Activated naive CD8-positive, alpha-beta T cell treated with anti-CD3 and anti-CD28 coated beads, Interleukin-2, amount 50 U/mL, for 24 hours (primary cell): ENCODE measurements at regions not wholly inside any gene's neighbourhood (a gene's known extent, or its start where the extent isn't known, plus 50 kb on each side); places are given as distances from the start of the nearest gene placed in this dataset.
"Not testable (repeated sequence)": the region's sequence is repeated elsewhere in the genome, so short reads cannot be mapped to it uniquely, and the experiment has no call there.

Source experiments
- ATAC-seq: fragments of 150-1000 bp; cut with Tn5 transposase; one replicate; pipeline ENCODE4 v1.10.0; 2021
- DNase-seq: peaks from one replicate; pipeline ENCODE4 v3.0.0; 2021
- H3K27ac Mint-ChIP-seq: one replicate; pipeline ENCODE4 v1.8.0; 2021; ENCODE audit warnings: mild to moderate bottlenecking, mixed read lengths
- H3K27me3 Mint-ChIP-seq: one replicate; pipeline ENCODE4 v1.8.0; 2021; ENCODE audit warnings: mixed read lengths
- H3K36me3 Mint-ChIP-seq: one replicate; pipeline ENCODE4 v1.8.0; 2021; ENCODE audit warnings: low read depth, mixed read lengths
- H3K4me1 Mint-ChIP-seq: one replicate; pipeline ENCODE4 v1.8.0; 2021; ENCODE audit warnings: mixed read lengths
- H3K4me3 Mint-ChIP-seq: one replicate; pipeline ENCODE4 v1.8.0; 2021; ENCODE audit warnings: mild to moderate bottlenecking, moderate library complexity, mixed read lengths
- H3K9me3 Mint-ChIP-seq: one replicate; pipeline ENCODE4 v1.8.0; 2021; ENCODE audit warnings: mixed read lengths

- peaks cover 6% of the 10 kb centered on the region for H3K4me1 Mint-ChIP-seq
- H3K4me3 Mint-ChIP-seq, result no peak overlapping the region
- ATAC-seq (no peak), DNase-seq (no peak)
- H3K9me3 Mint-ChIP-seq, result peaks cover 5% of the 10 kb centered on the region
- no peak overlapping the region for H3K27ac Mint-ChIP-seq
- no peaks in the 10 kb centered on the region for H3K36me3 Mint-ChIP-seq
- H3K27me3 Mint-ChIP-seq, result peaks cover 2% of the 10 kb centered on the region
These were observed 488.0 kb upstream of the PLXNA2 start for GRCh38 chr1:208731981-208732821.

DNA sequence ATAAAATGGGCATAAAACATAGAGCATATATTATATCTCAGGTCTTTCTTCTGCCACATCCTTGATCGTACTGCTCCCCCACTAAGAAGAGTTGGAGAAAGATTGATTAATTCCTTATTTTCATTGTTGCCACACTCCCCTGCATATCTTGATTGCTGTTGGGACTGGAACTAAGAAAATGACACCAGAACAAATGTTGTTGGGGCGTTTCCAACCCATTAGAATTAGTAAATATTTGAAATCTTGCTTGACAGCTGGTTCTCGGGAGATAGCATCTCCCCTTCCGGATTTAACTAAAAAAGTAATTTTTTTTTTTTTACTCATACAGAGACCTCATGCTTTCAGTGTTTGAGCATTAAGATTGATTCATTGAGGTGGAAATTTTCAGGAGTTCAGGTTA, 493.0 kb upstream of the PLXNA2 start:
- H3K36me3 Mint-ChIP-seq, result no peaks in the 10 kb centered on the region
- H3K4me1 Mint-ChIP-seq, result peaks cover 6% of the 10 kb centered on the region
- no peak overlapping the region for H3K4me3 Mint-ChIP-seq
- H3K27me3 Mint-ChIP-seq, result peaks cover 4% of the 10 kb centered on the region
- H3K9me3 Mint-ChIP-seq, result peaks cover 5% of the 10 kb centered on the region
- DNase-seq (no peak), ATAC-seq (no peak)
- H3K27ac Mint-ChIP-seq, result no peak overlapping the region

- no peak for ATAC-seq
- Mint-ChIP-seq H3K27me3 (peaks cover 4% of the 10 kb centered on the region), H3K36me3 (no peaks in the 10 kb centered on the region), H3K4me1 (no peaks in the 10 kb centered on the region), H3K4me3 (no peak overlapping the region), H3K9me3 (peaks cover 5% of the 10 kb centered on the region), H3K27ac (no peak overlapping the region)
- DNase-seq, result no peak
These were observed 493.7 kb upstream of the PLXNA2 start for GRCh38 chr1:208737922-208738321.

DNA sequence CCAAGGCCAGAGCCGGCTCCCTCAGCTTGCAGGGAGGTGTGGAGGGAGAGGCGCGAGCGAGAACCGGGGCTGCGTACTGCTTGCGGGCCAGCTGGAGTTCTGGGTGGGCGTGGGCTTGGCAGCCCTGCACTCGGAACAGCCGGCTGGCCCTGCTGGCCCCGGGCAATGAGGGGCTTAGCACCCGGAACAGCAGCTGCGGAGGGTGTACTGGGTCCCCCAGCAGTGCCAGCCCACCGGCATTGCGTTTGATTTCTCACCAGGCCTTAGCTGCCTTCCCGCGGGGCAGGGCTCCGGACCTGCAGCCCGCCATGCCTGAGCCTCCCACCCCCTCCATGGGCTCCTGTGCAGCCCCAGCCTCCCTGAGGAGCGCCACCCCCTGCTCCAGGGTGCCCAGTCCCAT, 495.5 kb upstream of the PLXNA2 start:
- not testable (repeated sequence) for H3K4me3 Mint-ChIP-seq

DNA sequence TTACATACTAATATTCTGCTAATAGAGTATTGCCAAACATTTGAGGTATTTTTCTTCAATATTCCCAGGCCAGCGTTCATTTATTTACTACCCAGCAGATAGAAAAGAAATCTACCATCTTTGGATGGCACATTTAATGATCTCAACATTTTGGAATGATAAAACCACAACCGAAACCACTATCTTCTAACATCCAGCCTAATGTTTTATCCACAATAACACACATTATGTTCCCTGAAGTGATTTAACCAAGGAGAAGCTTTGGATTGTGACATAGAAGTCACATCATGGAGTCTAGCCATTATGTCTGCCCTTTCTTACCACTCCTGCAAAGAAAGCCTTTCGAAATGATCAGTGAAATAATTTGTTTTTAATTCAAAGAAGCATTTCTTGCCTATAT, 497.1 kb upstream of the PLXNA2 start:
- peaks cover 6% of the 10 kb centered on the region for H3K9me3 Mint-ChIP-seq
- H3K4me1 Mint-ChIP-seq, result no peaks in the 10 kb centered on the region
- peaks cover 2% of the 10 kb centered on the region for H3K27me3 Mint-ChIP-seq
- DNase-seq, result no peak
- H3K27ac Mint-ChIP-seq, result no peak overlapping the region
- ATAC-seq, result no peak
- no peak overlapping the region for H3K4me3 Mint-ChIP-seq
- H3K36me3 Mint-ChIP-seq, result no peaks in the 10 kb centered on the region

More for the DNA sequence above, 495.5 kb upstream of the PLXNA2 start:
- not testable (repeated sequence) for DNase-seq, H3K9me3 Mint-ChIP-seq, H3K36me3 Mint-ChIP-seq, H3K27ac Mint-ChIP-seq, ATAC-seq, H3K4me1 Mint-ChIP-seq, H3K27me3 Mint-ChIP-seq

- H3K27me3 Mint-ChIP-seq, result peaks cover 2% of the 10 kb centered on the region
- H3K36me3 Mint-ChIP-seq, result no peaks in the 10 kb centered on the region
- ATAC-seq (no peak), DNase-seq (no peak)
- peaks cover 14% of the 10 kb centered on the region for H3K9me3 Mint-ChIP-seq
- no peak overlapping the region for H3K4me3 Mint-ChIP-seq
- no peak overlapping the region for H3K27ac Mint-ChIP-seq
- no peaks in the 10 kb centered on the region for H3K4me1 Mint-ChIP-seq
These were observed 499.2 kb upstream of the PLXNA2 start for GRCh38 chr1:208743361-208743760.

GRCh38 chr1:208747979-208748378, 503.8 kb upstream of the PLXNA2 start:
- no peaks in the 10 kb centered on the region for H3K4me1 Mint-ChIP-seq
- H3K4me3 Mint-ChIP-seq, result no peak overlapping the region
- H3K36me3 Mint-ChIP-seq, result no peaks in the 10 kb centered on the region
- ATAC-seq, result no peak
- no peak for DNase-seq
- H3K27me3 Mint-ChIP-seq, result no peaks in the 10 kb centered on the region
- H3K9me3 Mint-ChIP-seq, result peaks cover 14% of the 10 kb centered on the region
- H3K27ac Mint-ChIP-seq, result no peak overlapping the region

- Mint-ChIP-seq H3K9me3 (peaks cover 14% of the 10 kb centered on the region), H3K4me3 (no peak overlapping the region), H3K4me1 (no peaks in the 10 kb centered on the region), H3K27me3 (no peaks in the 10 kb centered on the region), H3K27ac (no peak overlapping the region), H3K36me3 (no peaks in the 10 kb centered on the region)
- ATAC-seq (no peak), DNase-seq (no peak)
These were observed 504.4 kb upstream of the PLXNA2 start for GRCh38 chr1:208748387-208749165.

DNA sequence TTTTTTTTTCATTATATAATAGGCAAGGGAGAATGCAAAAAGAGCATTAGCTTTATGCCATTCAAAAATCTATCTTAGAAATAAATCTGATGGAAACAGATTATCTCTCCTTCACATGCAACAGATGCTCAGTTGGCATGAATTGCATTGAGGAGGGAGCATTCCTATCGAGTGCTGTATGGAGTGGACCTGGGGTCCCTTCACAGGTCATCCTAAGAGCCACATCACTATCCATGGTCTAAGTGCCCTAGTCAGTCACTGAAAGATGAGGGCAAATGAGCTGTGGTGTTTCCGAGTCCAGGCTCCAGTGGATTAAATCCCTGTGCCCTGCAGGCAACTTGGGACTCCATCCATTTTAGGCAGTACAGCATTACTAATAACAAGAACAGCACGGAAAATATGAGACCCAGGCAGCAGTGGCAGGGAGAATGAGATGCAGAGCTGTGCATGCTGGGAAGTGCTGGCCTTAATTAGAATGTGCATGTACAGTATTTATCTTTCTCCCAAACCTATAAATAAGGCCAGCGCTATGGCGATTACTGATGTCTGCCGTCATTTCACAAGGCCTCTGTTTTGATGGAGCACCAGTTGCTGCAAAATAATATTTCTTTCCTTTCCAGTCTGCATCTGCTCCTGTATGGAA, 512.3 kb upstream of the PLXNA2 start:
- DNase-seq, result no peak
- Mint-ChIP-seq H3K27ac (no peak overlapping the region), H3K4me3 (no peak overlapping the region), H3K4me1 (no peaks in the 10 kb centered on the region), H3K27me3 (no peaks in the 10 kb centered on the region), H3K9me3 (no peaks in the 10 kb centered on the region), H3K36me3 (no peaks in the 10 kb centered on the region)
- ATAC-seq, result no peak

DNA sequence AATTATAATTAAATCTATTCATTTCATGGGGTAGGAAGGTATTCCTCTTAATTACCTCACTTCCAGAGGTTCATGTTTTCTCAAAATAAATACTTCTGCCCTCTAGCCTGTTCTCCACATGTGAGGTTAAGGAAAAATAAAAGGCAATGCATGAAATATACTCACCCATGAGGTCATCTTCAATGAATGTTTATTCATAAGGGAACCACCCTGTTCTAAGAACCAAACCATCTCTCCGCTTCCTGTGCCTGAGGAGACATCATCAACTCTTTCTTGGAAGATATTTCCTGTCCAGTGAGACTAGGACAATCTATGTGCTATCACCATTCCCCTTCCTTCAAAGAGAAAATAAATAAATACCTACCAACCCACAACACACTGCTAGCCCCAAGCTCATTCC, 513.7 kb upstream of the PLXNA2 start:
- no peak for DNase-seq

GRCh38 chr1:208759255-208759654, 515.1 kb upstream of the PLXNA2 start:
- ATAC-seq, result no peak
- Mint-ChIP-seq H3K27me3 (no peaks in the 10 kb centered on the region), H3K4me1 (no peaks in the 10 kb centered on the region), H3K9me3 (no peaks in the 10 kb centered on the region), H3K27ac (no peak overlapping the region), H3K4me3 (no peak overlapping the region), H3K36me3 (no peaks in the 10 kb centered on the region)
- DNase-seq, result no peak

More for the DNA sequence above, 513.7 kb upstream of the PLXNA2 start:
- no peak overlapping the region for H3K4me3 Mint-ChIP-seq
- H3K27me3 Mint-ChIP-seq, result no peaks in the 10 kb centered on the region
- no peaks in the 10 kb centered on the region for H3K36me3 Mint-ChIP-seq
- no peak overlapping the region for H3K27ac Mint-ChIP-seq
- H3K9me3 Mint-ChIP-seq, result no peaks in the 10 kb centered on the region
- no peaks in the 10 kb centered on the region for H3K4me1 Mint-ChIP-seq
- no peak for ATAC-seq

DNA sequence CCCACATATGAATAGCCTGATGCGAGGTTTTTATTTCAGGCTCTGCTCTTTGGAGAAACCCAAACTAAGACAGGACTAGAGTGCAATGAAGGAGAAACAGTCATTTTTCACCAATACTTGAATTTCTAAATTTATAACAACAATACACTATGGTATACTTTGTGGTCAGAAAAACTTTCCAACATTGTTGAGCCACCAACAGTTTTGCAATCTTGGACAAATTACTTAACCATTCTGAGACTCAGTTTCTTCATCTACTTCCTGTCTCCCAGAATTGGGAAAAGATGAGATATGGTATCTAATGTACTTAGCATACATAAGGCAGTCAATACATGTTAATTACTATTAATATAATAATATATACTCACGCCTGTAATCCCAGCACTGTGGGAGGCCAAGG, 519.8 kb upstream of the PLXNA2 start:
- no peak overlapping the region for H3K27ac Mint-ChIP-seq
- H3K36me3 Mint-ChIP-seq, result no peaks in the 10 kb centered on the region
- DNase-seq (no peak), ATAC-seq (no peak)
- no peak overlapping the region for H3K4me3 Mint-ChIP-seq
- H3K4me1 Mint-ChIP-seq, result no peaks in the 10 kb centered on the region
- H3K9me3 Mint-ChIP-seq, result no peaks in the 10 kb centered on the region
- H3K27me3 Mint-ChIP-seq, result no peaks in the 10 kb centered on the region

GRCh38 chr1:208766832-208767231, 522.6 kb upstream of the PLXNA2 start:
- Mint-ChIP-seq H3K27me3 (no peaks in the 10 kb centered on the region), H3K4me3 (no peak overlapping the region)

DNA sequence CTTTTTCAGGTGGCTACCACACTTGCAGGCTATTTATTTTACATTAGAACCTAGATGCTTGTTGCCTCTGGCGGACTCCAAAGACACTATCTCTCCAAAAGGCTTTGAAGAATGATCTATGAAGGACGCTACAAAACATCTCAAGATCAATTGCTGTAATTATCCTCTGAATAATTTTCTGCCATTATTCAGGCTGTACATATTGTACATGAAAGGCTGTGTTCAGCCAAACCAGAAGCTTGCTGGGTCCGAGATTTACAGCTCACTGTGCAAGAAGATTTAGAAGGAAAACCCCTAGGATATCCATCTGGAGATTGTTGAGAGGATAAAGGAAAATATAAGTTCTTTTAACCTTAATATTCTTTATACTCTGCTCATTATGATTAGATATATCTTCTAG, 523.6 kb upstream of the PLXNA2 start:
- no peaks in the 10 kb centered on the region for H3K36me3 Mint-ChIP-seq
- H3K27me3 Mint-ChIP-seq, result peaks cover under 1% of the 10 kb centered on the region
- DNase-seq, result no peak
- H3K4me1 Mint-ChIP-seq, result no peaks in the 10 kb centered on the region
- no peak overlapping the region for H3K27ac Mint-ChIP-seq
- no peak overlapping the region for H3K4me3 Mint-ChIP-seq
- no peak for ATAC-seq
- no peaks in the 10 kb centered on the region for H3K9me3 Mint-ChIP-seq

More at GRCh38 chr1:208766832-208767231, 522.6 kb upstream of the PLXNA2 start:
- H3K4me1 Mint-ChIP-seq, result no peaks in the 10 kb centered on the region
- H3K36me3 Mint-ChIP-seq, result no peaks in the 10 kb centered on the region
- no peak overlapping the region for H3K27ac Mint-ChIP-seq
- no peak for DNase-seq
- H3K9me3 Mint-ChIP-seq, result no peaks in the 10 kb centered on the region
- no peak for ATAC-seq

DNA sequence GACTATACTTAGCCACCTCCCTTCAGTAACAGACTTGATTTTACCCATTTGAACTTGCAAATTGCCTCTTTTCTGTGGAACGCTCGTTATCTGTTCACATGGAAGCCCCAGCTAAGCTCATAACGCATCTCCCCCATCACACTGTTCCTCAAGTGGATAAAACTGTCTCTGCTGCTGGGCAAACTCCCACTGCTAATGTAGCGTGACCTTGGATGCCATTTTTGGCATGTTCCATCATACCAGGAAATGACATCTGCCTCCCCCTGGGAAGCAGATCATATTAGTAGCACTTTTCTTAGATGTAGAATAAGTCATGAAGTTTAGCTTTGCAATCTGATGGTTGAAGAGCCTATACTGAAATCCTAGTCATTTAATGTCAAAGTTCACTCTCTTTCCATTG, 528.7 kb upstream of the PLXNA2 start:
- no peak for ATAC-seq
- Mint-ChIP-seq H3K4me1 (no peaks in the 10 kb centered on the region), H3K4me3 (no peak overlapping the region), H3K27me3 (peaks cover 2% of the 10 kb centered on the region), H3K9me3 (no peaks in the 10 kb centered on the region), H3K27ac (no peak overlapping the region), H3K36me3 (no peaks in the 10 kb centered on the region)
- DNase-seq, result no peak
